ENCODE measurements at regions not wholly inside any gene's neighbourhood (a gene's known extent, or its start where the extent isn't known, plus 50 kb on each side); places are given as distances from the start of the nearest gene placed in this dataset.
"Not testable (repeated sequence)": the region's sequence is repeated elsewhere in the genome, so short reads cannot be mapped to it uniquely, and the experiment has no call there.

DNA sequence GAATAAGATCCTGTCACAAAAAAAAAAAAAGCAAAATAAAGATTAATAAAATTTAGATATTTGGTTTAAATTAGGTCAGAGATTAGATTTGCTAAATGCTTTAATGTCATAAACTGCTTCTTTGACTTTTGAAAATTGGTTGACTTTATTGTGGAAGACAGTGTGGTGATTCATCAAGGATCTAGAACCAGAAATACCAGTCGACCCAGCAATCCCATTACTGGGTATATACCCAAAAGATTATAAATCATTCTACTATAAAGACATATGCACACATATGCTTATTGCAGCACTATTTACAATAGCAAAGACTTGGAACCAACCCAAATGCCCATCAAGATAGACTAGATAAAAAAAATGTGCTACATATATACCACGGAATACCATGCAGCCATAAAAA, 54.2 kb upstream of the GPD1L start:
- TF ChIP-seq, protein P1, sequence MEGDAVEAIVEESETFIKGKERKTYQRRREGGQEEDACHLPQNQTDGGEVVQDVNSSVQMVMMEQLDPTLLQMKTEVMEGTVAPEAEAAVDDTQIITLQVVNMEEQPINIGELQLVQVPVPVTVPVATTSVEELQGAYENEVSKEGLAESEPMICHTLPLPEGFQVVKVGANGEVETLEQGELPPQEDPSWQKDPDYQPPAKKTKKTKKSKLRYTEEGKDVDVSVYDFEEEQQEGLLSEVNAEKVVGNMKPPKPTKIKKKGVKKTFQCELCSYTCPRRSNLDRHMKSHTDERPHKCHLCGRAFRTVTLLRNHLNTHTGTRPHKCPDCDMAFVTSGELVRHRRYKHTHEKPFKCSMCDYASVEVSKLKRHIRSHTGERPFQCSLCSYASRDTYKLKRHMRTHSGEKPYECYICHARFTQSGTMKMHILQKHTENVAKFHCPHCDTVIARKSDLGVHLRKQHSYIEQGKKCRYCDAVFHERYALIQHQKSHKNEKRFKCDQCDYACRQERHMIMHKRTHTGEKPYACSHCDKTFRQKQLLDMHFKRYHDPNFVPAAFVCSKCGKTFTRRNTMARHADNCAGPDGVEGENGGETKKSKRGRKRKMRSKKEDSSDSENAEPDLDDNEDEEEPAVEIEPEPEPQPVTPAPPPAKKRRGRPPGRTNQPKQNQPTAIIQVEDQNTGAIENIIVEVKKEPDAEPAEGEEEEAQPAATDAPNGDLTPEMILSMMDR (IDR thresholded peaks at IDR 0.05), result not testable (repeated sequence)
- TF ChIP-seq POLR2A (IDR thresholded peaks at IDR 0.05), result not testable (repeated sequence)

Data from adrenal gland (tissue), 5 donors.